Activated CD4-positive, alpha-beta memory T cell treated with anti-CD3 and anti-CD28 coated beads for 36 hours (primary cell): ENCODE measurements at regions not wholly inside any gene's neighbourhood (a gene's known extent, or its start where the extent isn't known, plus 50 kb on each side); places are given as distances from the start of the nearest gene placed in this dataset.

Experiments used
- CTCF ChIA-PET: fragments of 350-600 bp; sonication (Branson Sonifier 250); formaldehyde crosslinking; loops from one replicate; lab custom pipeline; 2021; ENCODE audit warnings: antibody characterized with exemption, inconsistent platforms; lab: Charles Lee
- POLR2A ChIA-PET: fragments of 350-600 bp; sonication (Branson Sonifier 250); formaldehyde crosslinking; loops from one replicate; lab custom pipeline; 2021; ENCODE audit warnings: antibody characterized with exemption; lab: Charles Lee
- DNase-seq: peaks from one replicate; pipeline ENCODE4 v3.0.0-alpha.2; 2020
- H3K27ac Mint-ChIP-seq: one replicate; pipeline ENCODE4 v1.8.0; 2021; ENCODE audit warnings: mixed read lengths
- H3K27me3 Mint-ChIP-seq: one replicate; pipeline ENCODE4 v1.8.0; 2021; ENCODE audit warnings: mixed read lengths
- H3K36me3 Mint-ChIP-seq: one replicate; pipeline ENCODE4 v1.8.0; 2021; ENCODE audit warnings: mixed read lengths
- H3K4me1 Mint-ChIP-seq: one replicate; pipeline ENCODE4 v1.8.0; 2021; ENCODE audit warnings: low read depth, mixed read lengths
- H3K4me3 Mint-ChIP-seq: one replicate; pipeline ENCODE4 v1.8.0; 2021; ENCODE audit warnings: mild to moderate bottlenecking, mixed read lengths
- H3K9me3 Mint-ChIP-seq: one replicate; pipeline ENCODE4 v1.8.0; 2021; ENCODE audit warnings: mixed read lengths
- intact Hi-C: fragments of 100-400 bp; cut with micrococcal nuclease; formaldehyde crosslinking; loops from one replicate; pipeline ENCODE4 v1.15.1; 2023

- Mint-ChIP-seq H3K9me3 (no peaks in the 10 kb centered on the region), H3K4me1 (no peaks in the 10 kb centered on the region), H3K4me3 (no peak overlapping the region), H3K27me3 (no peaks in the 10 kb centered on the region), H3K36me3 (no peaks in the 10 kb centered on the region), H3K27ac (no peak overlapping the region)
- POLR2A ChIA-PET, result no interaction called here
- CTCF ChIA-PET, result no interaction called here
- DNase-seq, result no peak
- intact Hi-C loops, result no loop called here
Measured at GRCh38 chr3:181764544-181764943, 52.8 kb downstream of the SOX2 start.

- Mint-ChIP-seq H3K4me1 (no peaks in the 10 kb centered on the region), H3K27me3 (no peaks in the 10 kb centered on the region), H3K36me3 (no peaks in the 10 kb centered on the region), H3K27ac (no peak overlapping the region), H3K4me3 (no peak overlapping the region), H3K9me3 (no peaks in the 10 kb centered on the region)
- ChIA-PET CTCF (no interaction called here), POLR2A (no interaction called here)
- DNase-seq, result no peak
- intact Hi-C loops, result no loop called here
Measured at GRCh38 chr3:181770296-181770695, 58.6 kb downstream of the SOX2 start.

- DNase-seq, result no peak
- ChIA-PET POLR2A (no interaction called here), CTCF (no interaction called here)
- Mint-ChIP-seq H3K27ac (no peak overlapping the region), H3K4me3 (no peak overlapping the region), H3K27me3 (no peaks in the 10 kb centered on the region), H3K36me3 (no peaks in the 10 kb centered on the region), H3K9me3 (no peaks in the 10 kb centered on the region), H3K4me1 (no peaks in the 10 kb centered on the region)
- intact Hi-C loops, result no loop called here
Measured at GRCh38 chr3:181771120-181771519, 59.4 kb downstream of the SOX2 start.

- Mint-ChIP-seq H3K4me3 (no peak overlapping the region), H3K27ac (no peak overlapping the region), H3K36me3 (no peaks in the 10 kb centered on the region), H3K9me3 (no peaks in the 10 kb centered on the region), H3K4me1 (no peaks in the 10 kb centered on the region), H3K27me3 (no peaks in the 10 kb centered on the region)
- DNase-seq, result no peak
- ChIA-PET CTCF (no interaction called here), POLR2A (no interaction called here)
- intact Hi-C loops, result no loop called here
Measured at GRCh38 chr3:181772166-181772565, 60.4 kb downstream of the SOX2 start.

- Mint-ChIP-seq H3K27me3 (no peaks in the 10 kb centered on the region), H3K9me3 (peaks cover 1% of the 10 kb centered on the region), H3K4me3 (no peak overlapping the region), H3K27ac (no peak overlapping the region), H3K36me3 (no peaks in the 10 kb centered on the region), H3K4me1 (no peaks in the 10 kb centered on the region)
- ChIA-PET POLR2A (no interaction called here), CTCF (no interaction called here)
- no peak for DNase-seq
- intact Hi-C loops, result no loop called here
Measured at GRCh38 chr3:181773921-181774320, 62.2 kb downstream of the SOX2 start.

- CTCF ChIA-PET, result no interaction called here
- no peak for DNase-seq
- H3K27ac Mint-ChIP-seq, result no peak overlapping the region
- no peak overlapping the region for H3K4me3 Mint-ChIP-seq
- H3K9me3 Mint-ChIP-seq, result peaks cover 6% of the 10 kb centered on the region
- no peaks in the 10 kb centered on the region for H3K27me3 Mint-ChIP-seq
- no peaks in the 10 kb centered on the region for H3K4me1 Mint-ChIP-seq
- POLR2A ChIA-PET, result no interaction called here
- intact Hi-C loops, result no loop called here
- H3K36me3 Mint-ChIP-seq, result no peaks in the 10 kb centered on the region
Measured at GRCh38 chr3:181782306-181782954, 70.7 kb downstream of the SOX2 start.

- CTCF ChIA-PET, result no interaction called here
- H3K36me3 Mint-ChIP-seq, result no peaks in the 10 kb centered on the region
- H3K9me3 Mint-ChIP-seq, result no peaks in the 10 kb centered on the region
- no peak overlapping the region for H3K27ac Mint-ChIP-seq
- H3K4me1 Mint-ChIP-seq, result no peaks in the 10 kb centered on the region
- intact Hi-C loops, result no loop called here
- H3K27me3 Mint-ChIP-seq, result no peaks in the 10 kb centered on the region
- no peak for DNase-seq
- POLR2A ChIA-PET, result interaction anchor here (0.7 kb wide), 1 partner anchor 23 kb away, joined by 3 read pairs; no protein-coding TSS in a partner anchor
- H3K4me3 Mint-ChIP-seq, result no peak overlapping the region
Measured at GRCh38 chr3:181790561-181790960, 78.8 kb downstream of the SOX2 start.

GRCh38 chr3:181791056-181791955, 79.6 kb downstream of the SOX2 start:
- H3K36me3 Mint-ChIP-seq, result no peaks in the 10 kb centered on the region
- no peaks in the 10 kb centered on the region for H3K9me3 Mint-ChIP-seq
- POLR2A ChIA-PET, result no interaction called here

GRCh38 chr3:181793006-181793405, 81.3 kb downstream of the SOX2 start:
- Mint-ChIP-seq H3K27ac (no peak overlapping the region), H3K9me3 (no peaks in the 10 kb centered on the region), H3K36me3 (no peaks in the 10 kb centered on the region), H3K4me3 (no peak overlapping the region), H3K4me1 (no peaks in the 10 kb centered on the region), H3K27me3 (no peaks in the 10 kb centered on the region)
- DNase-seq, result no peak
- ChIA-PET CTCF (no interaction called here), POLR2A (no interaction called here)
- intact Hi-C loops, result no loop called here

More at GRCh38 chr3:181791056-181791955, 79.6 kb downstream of the SOX2 start:
- intact Hi-C loops, result no loop called here
- Mint-ChIP-seq H3K27me3 (no peaks in the 10 kb centered on the region), H3K4me3 (no peak overlapping the region), H3K27ac (no peak overlapping the region), H3K4me1 (no peaks in the 10 kb centered on the region)
- DNase-seq, result no peak
- CTCF ChIA-PET, result interaction anchor here (0.6 kb wide), 1 partner anchor 93 kb away, joined by 3 read pairs; no protein-coding TSS in a partner anchor

GRCh38 chr3:181794011-181794790, 82.5 kb downstream of the SOX2 start:
- POLR2A ChIA-PET, result no interaction called here

GRCh38 chr3:181796641-181797040, 84.9 kb downstream of the SOX2 start:
- Mint-ChIP-seq H3K9me3 (no peaks in the 10 kb centered on the region), H3K27ac (no peak overlapping the region), H3K27me3 (no peaks in the 10 kb centered on the region), H3K36me3 (no peaks in the 10 kb centered on the region), H3K4me3 (no peak overlapping the region), H3K4me1 (no peaks in the 10 kb centered on the region)
- no peak for DNase-seq
- POLR2A ChIA-PET, result interaction anchor here (0.8 kb wide), 1 partner anchor 22 kb away, joined by 3 read pairs; no protein-coding TSS in a partner anchor
- intact Hi-C loops, result no loop called here
- CTCF ChIA-PET, result no interaction called here

More at GRCh38 chr3:181794011-181794790, 82.5 kb downstream of the SOX2 start:
- H3K4me1 Mint-ChIP-seq, result no peaks in the 10 kb centered on the region
- H3K4me3 Mint-ChIP-seq, result no peak overlapping the region
- no peak overlapping the region for H3K27ac Mint-ChIP-seq
- DNase-seq, result no peak
- no peaks in the 10 kb centered on the region for H3K27me3 Mint-ChIP-seq
- H3K9me3 Mint-ChIP-seq, result no peaks in the 10 kb centered on the region
- H3K36me3 Mint-ChIP-seq, result no peaks in the 10 kb centered on the region
- intact Hi-C loops, result no loop called here
- CTCF ChIA-PET, result no interaction called here

GRCh38 chr3:181797431-181797830, 85.7 kb downstream of the SOX2 start:
- Mint-ChIP-seq H3K27me3 (no peaks in the 10 kb centered on the region), H3K36me3 (no peaks in the 10 kb centered on the region)

More at GRCh38 chr3:181797431-181797830, 85.7 kb downstream of the SOX2 start:
- Mint-ChIP-seq H3K27ac (no peak overlapping the region), H3K9me3 (no peaks in the 10 kb centered on the region), H3K4me3 (no peak overlapping the region), H3K4me1 (no peaks in the 10 kb centered on the region)
- intact Hi-C loops, result no loop called here
- ChIA-PET CTCF (no interaction called here), POLR2A (no interaction called here)
- DNase-seq, result no peak
